ENCODE measurements at regions not wholly inside any gene's neighbourhood (a gene's known extent, or its start where the extent isn't known, plus 50 kb on each side); places are given as distances from the start of the nearest gene placed in this dataset.
A peak's percentile ranks its signal among the peaks of the same experiment; 100 is the strongest.

DNA sequence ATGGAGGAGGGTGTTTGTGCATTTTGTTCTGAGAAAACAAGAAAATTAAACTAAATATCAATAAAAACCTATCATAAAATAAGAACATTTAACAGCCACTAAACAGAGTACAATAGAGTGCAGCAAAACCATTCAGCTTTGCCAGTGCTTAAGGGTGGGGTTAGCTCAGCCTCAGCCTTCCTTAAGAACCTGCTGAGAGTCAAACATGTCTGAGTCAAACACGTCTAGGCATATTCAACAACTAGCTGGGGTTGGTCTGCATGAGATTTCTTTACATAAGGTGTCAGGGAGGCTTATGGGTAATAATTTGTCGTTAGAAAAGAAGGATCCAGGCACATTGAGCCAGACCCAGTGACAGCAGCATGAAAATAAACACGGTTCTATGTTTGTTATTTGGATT is 298.2 kb downstream of the SP3 start:
- Histone ChIP-seq H4K91ac (ENCODE audit: insufficient read length, low read depth, low read length) (no peak overlapping the region), H3K56ac (ENCODE audit: insufficient read length, low read depth, low read length) (no peak overlapping the region), H4K8ac (replicated peaks; ENCODE audit: insufficient read length, low read depth, low read length) (no peak overlapping the region), H2BK12ac (ENCODE audit: insufficient read length, low read depth, low read length) (no peak overlapping the region), H3K4me2 (ENCODE audit: insufficient read depth, insufficient read length, low read length) (no peak overlapping the region), H3T11ph (ENCODE audit: low read length) (no peak overlapping the region), H4K20me1 (ENCODE audit: control insufficient read depth, insufficient read depth, insufficient read length) (no peaks in the 10 kb centered on the region), H3K79me1 (ENCODE audit: insufficient read depth, low read depth, low read length, poor library complexity, severe bottlenecking) (no peaks in the 10 kb centered on the region), H2BK15ac (ENCODE audit: low read depth, low read length) (no peak overlapping the region), H3K14ac (ENCODE audit: insufficient read depth, low read length) (no peak overlapping the region), H3K23ac (ENCODE audit: insufficient read length, low read depth, low read length) (no peak overlapping the region), H3K4me1 (ENCODE audit: insufficient read depth, low read length) (no peaks in the 10 kb centered on the region), H4K5ac (ENCODE audit: insufficient read length, low read depth, low read length) (no peak overlapping the region), H3K27me3 (ENCODE audit: insufficient read depth, low read length) (no peaks in the 10 kb centered on the region), H3K27ac (ENCODE audit: insufficient read length, low read depth, low read length) (no peak overlapping the region), H2BK20ac (ENCODE audit: low read depth, low read length, poor library complexity, severe bottlenecking) (no peak overlapping the region), H3K23me2 (ENCODE audit: insufficient read length, low read depth, low read length, poor library complexity, severe bottlenecking) (no peaks in the 10 kb centered on the region), H3K79me2 (ENCODE audit: insufficient read depth, low read length) (no peaks in the 10 kb centered on the region), H2BK5ac (ENCODE audit: insufficient read length, low read length) (no peak overlapping the region), H3K18ac (ENCODE audit: insufficient read length, low read depth, low read length) (no peak overlapping the region), H2AFZ (ENCODE audit: low read length) (no peak overlapping the region), H3K9ac (ENCODE audit: extremely low read depth, insufficient read length, low read length) (no peak overlapping the region), H3K4ac (ENCODE audit: low read depth, low read length) (no peak overlapping the region), H3K9me3 (ENCODE audit: control insufficient read depth, low read depth, low read length) (no peaks in the 10 kb centered on the region), H2AK5ac (ENCODE audit: insufficient read length, low read length) (no peak overlapping the region), H2BK120ac (ENCODE audit: low read depth, low read length, poor library complexity, severe bottlenecking) (no peak overlapping the region)
- no peaks in the 10 kb centered on the region for H3K9me3 Mint-ChIP-seq
- no peaks in the 10 kb centered on the region for H3K27me3 Mint-ChIP-seq (ENCODE audit: low read depth)
- H3K4me3 Mint-ChIP-seq = no peak overlapping the region
- peak overlapping the region in 1 of 3 experiments; percentile 32; a peak in 2 of 7 replicates for H3K27ac Mint-ChIP-seq
- no CpG with 5 or more reads among the region's 3 CpGs for WGBS (ENCODE audit: extremely low coverage, insufficient read length, low lambda C conversion rate)
- TF ChIP-seq, protein P1, sequence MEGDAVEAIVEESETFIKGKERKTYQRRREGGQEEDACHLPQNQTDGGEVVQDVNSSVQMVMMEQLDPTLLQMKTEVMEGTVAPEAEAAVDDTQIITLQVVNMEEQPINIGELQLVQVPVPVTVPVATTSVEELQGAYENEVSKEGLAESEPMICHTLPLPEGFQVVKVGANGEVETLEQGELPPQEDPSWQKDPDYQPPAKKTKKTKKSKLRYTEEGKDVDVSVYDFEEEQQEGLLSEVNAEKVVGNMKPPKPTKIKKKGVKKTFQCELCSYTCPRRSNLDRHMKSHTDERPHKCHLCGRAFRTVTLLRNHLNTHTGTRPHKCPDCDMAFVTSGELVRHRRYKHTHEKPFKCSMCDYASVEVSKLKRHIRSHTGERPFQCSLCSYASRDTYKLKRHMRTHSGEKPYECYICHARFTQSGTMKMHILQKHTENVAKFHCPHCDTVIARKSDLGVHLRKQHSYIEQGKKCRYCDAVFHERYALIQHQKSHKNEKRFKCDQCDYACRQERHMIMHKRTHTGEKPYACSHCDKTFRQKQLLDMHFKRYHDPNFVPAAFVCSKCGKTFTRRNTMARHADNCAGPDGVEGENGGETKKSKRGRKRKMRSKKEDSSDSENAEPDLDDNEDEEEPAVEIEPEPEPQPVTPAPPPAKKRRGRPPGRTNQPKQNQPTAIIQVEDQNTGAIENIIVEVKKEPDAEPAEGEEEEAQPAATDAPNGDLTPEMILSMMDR (conservative IDR thresholded peaks at IDR 0.05) = no peak
- no peak for DNase-seq
- H3K36me3 Mint-ChIP-seq (ENCODE audit: insufficient read depth in 1 of 3, low read depth in 3 of 3) = no peaks in the 10 kb centered on the region
- H3K4me1 Mint-ChIP-seq = peaks cover 16 to 17% of the 10 kb centered on the region in 2 experiments
